ENCODE measurements at regions not wholly inside any gene's neighbourhood (a gene's known extent, or its start where the extent isn't known, plus 50 kb on each side); places are given as distances from the start of the nearest gene placed in this dataset.

- TF ChIP-seq FOXO4 (CRISPR knock-in tag; conservative IDR thresholded peaks at IDR 0.05) (no peak), ZNF546 (CRISPR knock-in tag; conservative IDR thresholded peaks at IDR 0.05) (no peak)
These were observed 66.3 kb upstream of the CIBAR2 start (continued) for GRCh38 chr16:85178596-85178995.

- POLR2A ChIA-PET = no interaction called here
- intact Hi-C loops (cut with micrococcal nuclease; ENCODE audit: unreplicated experiment) (no loop called here), in situ Hi-C loops (cut with HindIII; ENCODE audit: extremely low pct_ligation_motif_present, low pct_unique_long_range_greater_than_20kb) (no loop called here)
- Histone ChIP-seq H2AFZ (ENCODE audit: low read length) (no peak overlapping the region), H3K4me3 (replicated peaks in 1 of 3; ENCODE audit: insufficient read depth in 1 of 3, low read depth in 2 of 3, low read length in 3 of 3) (no peak overlapping the region), H3K36me3 (replicated peaks in 1 of 2; ENCODE audit: control insufficient read depth in 1 of 2, insufficient read depth in 2 of 2, low read length in 2 of 2) (peaks cover 0 to 8% of the 10 kb centered on the region in 2 experiments; a peak in 1 of 5 replicates), H3K79me2 (ENCODE audit: insufficient read depth, low read length) (peaks cover 3% of the 10 kb centered on the region), H3K9ac (ENCODE audit: insufficient read depth, low read depth, low read length) (no peak overlapping the region), H3K27ac (ENCODE audit: extremely low read length, insufficient read depth, low read length) (no peak overlapping the region), H3K4me1 (ENCODE audit: insufficient read depth, low read length) (peaks cover 28% of the 10 kb centered on the region), H3K4me2 (ENCODE audit: low read depth, low read length) (no peak overlapping the region), H3K27me3 (ENCODE audit: control insufficient read depth in 1 of 2, insufficient read depth in 2 of 2, low read length in 2 of 2) (no peaks in the 10 kb centered on the region), H3K9me3 (ENCODE audit: low read length) (peaks cover 9% of the 10 kb centered on the region; the same call in 1 of the 2 replicates), H4K20me1 (ENCODE audit: insufficient read depth, low read length) (peaks cover 4% of the 10 kb centered on the region; the same call in 1 of the 2 replicates)
- no peak for DNase-seq (ENCODE audit: low spot score)
- CTCF ChIA-PET (ENCODE audit: low intra/inter-chr PET ratio, low total read pairs) = no interaction called here
- no TSS peak for BruUV-seq (replicated peaks)
- TF ChIP-seq FOXA3 (CRISPR knock-in tag; IDR thresholded peaks at IDR 0.05) (no peak), ZMYM3 (CRISPR knock-in tag; IDR thresholded peaks at IDR 0.05) (peak; percentile 64), ZNF629 (CRISPR knock-in tag; conservative IDR thresholded peaks at IDR 0.05) (peak; percentile 89)
- ATAC-seq = no peak
- WGBS (ENCODE audit: low lambda C conversion rate) = 89% methylated on average over 15 of the region's 15 CpGs
- no peak for FAIRE-seq
These were observed 67.2 kb upstream of the CIBAR2 start for GRCh38 chr16:85179344-85180046.
